SKM-1 treated with dmso at 0.1 percent for 144 hours (cell line): ENCODE measurements at regions not wholly inside any gene's neighbourhood (a gene's known extent, or its start where the extent isn't known, plus 50 kb on each side); places are given as distances from the start of the nearest gene placed in this dataset.
A peak's percentile ranks its signal among the peaks of the same experiment; 100 is the strongest.

Experiments used
- DNase-seq: peaks from one replicate; lab custom pipeline; 2025; ENCODE audit not compliant: unreplicated experiment; lab: John Stamatoyannopoulos, UW

DNA sequence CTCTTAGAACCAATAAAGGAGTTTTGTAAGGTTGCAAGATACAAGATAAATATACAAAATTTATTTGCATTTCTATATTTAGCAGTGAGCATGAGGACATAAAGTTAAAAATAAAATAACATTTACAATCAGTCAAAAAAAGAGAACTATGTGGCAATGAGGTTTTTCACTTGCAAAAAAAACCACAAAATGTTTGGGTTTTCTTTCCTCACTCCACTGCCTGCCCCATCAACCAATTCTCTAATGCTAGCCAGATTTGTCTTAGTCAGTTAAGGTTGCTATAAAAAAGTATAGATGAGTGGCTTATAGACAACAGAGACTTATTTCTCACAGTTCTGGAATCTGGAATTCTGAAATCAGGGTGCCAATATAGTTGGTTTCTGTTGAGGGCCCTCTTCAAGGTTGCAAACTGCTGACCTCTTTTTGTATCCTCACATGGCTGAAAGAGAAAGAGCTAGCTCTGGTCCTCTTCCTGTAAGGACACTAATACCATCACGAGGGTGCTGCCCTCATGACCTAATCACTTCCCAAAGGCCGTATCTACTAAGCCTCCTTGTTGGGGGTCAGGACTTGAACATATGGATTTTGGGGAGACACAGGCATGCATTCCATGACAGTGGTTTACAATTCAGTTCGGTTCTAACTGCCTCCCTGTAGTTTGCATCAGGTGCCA lies 566.2 kb downstream of the GALR1 start:
- peak; percentile 65 for DNase-seq

GRCh38 chr18:77818328-77818727 lies 568.7 kb downstream of the GALR1 start:
- no peak for DNase-seq

GRCh38 chr18:77820472-77820871 lies 570.8 kb downstream of the GALR1 start:
- no peak for DNase-seq

DNA sequence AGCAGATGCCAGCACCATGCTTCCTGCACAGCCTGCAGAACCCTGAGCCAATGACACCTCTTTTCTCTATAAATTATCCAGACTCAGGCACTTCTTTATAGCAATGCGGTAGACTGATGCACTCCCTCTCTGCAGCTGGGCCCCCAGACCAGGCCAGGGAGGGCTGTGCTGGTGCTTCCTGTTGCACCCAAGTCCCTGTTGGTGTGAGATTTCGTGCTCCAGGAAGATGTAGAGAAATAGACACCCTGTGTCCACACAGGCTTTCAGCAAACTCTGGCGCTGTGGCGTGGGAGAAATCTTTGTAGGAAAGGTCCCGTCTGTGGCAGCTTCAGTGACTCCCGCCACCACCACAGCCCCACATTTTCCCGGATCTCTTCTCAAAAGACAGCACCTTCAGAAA lies 572.2 kb downstream of the GALR1 start:
- DNase-seq, result no peak

DNA sequence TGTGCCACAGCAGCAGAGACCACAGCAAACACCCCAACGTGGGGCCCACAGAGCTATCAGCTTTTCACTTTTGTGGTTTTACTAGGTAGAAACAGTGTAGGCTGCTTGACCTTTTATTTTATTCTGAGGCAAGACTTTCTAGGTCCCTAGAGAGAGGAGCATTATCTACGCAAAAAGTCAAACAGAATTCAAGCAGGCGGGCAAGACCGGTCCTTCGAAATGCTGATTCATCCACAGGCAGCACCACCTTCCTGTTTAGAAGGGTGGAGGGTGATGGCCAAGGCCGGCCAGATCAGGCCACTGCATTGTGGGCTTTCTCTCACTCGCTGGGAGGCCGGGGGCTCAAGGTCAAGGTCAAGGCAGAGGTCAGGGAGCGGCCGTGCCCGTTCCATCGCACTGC lies 573.0 kb downstream of the GALR1 start:
- DNase-seq, result no peak

DNA sequence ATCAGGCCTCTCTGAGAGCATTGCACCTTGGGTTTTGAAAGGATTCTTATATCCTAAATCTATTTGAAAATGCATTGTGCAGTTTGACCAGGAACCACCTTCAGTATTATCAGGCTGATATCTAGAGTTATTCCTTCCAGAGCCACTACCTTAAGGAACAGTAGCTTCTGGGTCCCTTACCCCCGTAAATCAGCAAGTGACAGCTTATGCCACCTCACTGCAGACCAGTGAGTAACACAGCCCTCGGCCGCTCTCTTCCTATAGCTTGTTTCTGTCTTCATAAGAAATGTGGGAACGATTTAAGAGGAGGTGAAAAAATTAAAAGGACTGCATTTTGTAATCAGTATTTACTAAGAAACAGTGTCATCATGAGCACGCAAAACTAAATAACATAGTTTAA lies 584.2 kb downstream of the GALR1 start:
- no peak for DNase-seq

DNA sequence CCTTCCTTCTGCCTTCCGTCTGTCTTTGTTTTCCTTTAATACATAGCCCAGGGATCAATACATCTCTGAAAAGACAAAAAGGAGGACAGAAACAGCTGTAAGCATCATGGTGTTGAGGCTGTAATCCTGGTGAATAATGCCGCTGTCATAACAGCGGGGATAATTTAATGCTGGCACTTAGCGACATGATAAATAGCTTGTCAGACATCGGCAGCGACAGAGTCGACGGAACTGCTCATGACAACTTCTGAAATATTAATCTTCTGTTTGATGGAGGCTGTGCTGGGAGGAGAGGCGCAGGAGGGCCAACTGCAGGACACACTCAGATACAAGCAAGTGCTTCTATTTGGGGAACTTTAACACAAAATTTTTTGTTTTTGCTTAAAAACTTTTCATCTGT lies 602.2 kb downstream of the GALR1 start:
- DNase-seq, result no peak

GRCh38 chr18:77853859-77854258 lies 604.2 kb downstream of the GALR1 start:
- no peak for DNase-seq

DNA sequence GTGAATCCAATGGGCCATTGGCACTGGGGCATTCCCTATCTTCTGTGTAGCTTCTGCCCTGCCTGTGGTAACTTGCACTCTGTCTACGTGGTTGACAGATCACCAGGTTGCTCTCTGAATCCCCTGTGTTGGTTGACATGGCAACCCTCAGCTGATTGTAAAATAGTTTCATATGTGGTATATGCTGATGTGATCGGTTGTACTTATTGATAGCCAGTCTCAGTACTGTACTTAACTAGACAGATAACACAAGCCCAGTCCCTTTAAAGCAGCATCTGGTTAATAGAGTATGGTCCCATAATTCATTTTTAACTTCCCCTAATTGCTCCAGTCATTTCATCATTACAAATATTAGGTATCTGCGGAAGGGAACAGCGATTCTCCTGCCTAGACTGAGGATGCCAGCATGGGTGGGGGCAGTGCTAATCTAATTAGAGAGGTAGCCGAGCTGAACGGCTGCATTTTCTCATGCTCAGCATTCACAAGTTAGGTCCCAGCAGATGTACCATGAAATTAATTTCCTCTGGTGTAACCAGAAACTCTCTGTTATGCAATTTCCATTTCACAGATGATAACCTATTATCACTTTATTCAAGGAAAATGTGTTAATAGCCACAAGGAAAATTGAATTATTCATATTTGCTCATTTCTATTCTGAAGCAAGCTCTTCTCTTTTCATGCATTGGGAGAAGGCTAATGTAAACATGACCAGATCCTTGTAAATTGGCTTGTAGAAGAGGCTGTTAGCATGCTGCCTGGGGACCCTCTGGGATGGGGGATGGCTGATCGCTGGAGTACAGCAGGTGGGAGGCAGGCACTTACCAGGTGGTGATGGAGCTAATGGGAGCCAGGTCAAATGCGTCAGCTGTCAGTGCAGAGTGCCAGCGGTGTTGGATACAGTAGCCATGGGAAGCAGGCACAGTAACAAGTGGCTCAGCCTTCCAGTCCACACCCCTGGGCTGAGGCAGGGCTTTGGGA lies 608.3 kb downstream of the GALR1 start:
- no peak for DNase-seq

- no peak for DNase-seq
These were observed 610.0 kb downstream of the GALR1 start for GRCh38 chr18:77859634-77860033.

GRCh38 chr18:77862066-77862757 lies 612.6 kb downstream of the GALR1 start:
- no peak for DNase-seq

DNA sequence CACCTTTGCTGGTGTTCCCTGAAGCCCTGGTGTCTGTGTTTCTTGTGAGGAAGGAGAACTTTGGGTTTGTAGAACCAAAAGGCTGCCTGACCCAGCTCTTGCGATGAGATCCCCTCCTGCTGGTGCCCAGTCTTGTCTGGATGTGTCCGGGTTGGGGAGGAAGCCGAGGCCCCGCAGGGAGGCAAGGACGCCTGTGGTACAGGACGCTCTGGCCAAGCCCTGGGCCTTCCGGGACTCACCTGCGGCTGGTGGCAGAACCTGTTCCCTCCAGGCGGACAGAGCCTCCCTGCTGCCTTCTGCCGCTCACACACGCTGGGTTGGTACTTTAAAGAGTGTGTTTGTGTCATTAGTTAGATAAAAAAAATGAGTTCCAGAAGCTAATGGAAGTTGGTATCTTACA lies 616.2 kb downstream of the GALR1 start:
- DNase-seq, result no peak

GRCh38 chr18:77866351-77866750 lies 616.7 kb downstream of the GALR1 start:
- DNase-seq, result no peak

GRCh38 chr18:77870199-77870598 lies 620.6 kb downstream of the GALR1 start:
- DNase-seq, result no peak

DNA sequence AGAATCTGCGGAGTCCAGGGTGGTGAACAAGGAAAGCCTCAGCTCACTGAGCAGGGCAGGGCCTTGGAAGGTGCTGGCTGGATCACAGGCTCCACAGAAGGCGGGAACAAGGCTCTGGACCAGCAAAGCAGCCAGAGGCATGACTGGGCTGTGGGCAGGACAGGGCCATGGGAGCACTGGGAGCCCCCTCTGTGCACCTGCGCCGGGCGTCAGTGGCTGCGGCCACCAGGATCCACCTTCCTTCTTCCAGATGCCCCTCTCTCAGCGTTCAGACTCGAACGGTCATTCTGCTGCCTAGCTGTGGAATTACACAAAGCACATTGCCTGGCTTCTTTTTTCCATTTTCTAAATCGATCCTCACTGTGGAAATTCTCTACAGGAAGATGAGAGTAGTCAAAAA lies 621.2 kb downstream of the GALR1 start:
- no peak for DNase-seq

DNA sequence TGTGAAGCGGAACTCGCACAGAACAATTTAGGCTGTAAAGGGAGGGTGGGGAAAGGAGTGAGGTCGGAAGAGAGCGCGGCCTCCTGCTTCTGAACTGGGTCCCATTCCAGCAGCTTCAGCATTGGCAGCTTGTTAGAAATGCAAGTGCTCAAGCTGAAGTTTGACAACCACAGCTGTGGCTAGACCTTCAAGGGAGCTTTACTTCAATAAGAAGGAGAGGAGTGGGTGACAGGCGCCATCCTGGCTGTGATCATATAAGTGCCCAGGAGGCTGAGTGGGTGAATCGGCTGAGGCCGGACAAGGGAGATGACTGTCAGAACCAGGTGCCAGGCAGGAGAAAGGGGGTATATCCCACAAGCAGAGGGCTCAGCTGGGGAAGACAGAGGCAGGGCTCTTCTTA lies 622.5 kb downstream of the GALR1 start:
- DNase-seq, result no peak

DNA sequence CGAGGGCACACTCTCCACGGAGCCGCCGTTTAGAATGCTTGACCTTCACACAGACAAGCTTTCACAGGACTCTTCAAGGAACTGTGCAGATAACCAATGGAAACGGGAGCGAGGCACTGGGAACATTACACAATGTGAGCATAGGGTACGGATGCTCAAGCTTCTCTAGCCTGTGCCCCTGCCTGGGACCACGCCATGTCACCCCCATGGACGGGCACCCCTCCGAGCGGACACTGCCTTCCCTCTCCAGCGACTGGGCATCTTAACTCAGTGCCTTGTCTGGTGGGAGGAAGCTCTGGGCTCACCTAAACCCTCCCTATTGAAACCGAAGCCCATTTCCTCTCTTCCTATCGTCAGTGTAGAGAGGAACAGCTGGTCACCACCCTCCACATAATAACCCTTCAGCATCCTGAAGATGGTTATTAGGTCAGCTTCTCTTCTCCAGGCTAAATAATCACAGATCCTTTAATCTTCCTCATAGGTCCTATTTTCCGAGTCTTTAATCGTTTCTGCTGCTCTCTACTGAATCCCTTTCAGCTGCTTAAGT lies 626.7 kb downstream of the GALR1 start:
- DNase-seq, result peak; percentile 21

DNA sequence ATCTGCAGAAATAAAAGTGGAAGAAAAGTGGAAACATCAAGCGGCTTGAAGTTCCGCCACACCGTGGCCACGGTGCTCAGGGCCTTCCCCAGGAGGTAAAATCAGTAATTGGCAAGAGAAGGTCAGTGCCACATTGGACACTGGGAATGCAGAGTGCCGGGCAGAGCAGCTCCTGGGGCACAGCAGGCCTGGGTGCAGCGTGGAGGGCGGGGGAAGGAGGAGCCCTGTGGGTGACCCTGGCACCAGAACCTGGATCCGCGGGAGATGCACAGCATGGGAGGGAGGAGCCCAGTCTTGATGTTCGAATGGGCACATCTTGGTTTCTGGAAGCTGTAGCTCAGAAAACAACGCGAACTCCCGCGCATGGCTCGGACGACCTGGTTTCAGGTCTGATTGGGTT lies 630.2 kb downstream of the GALR1 start:
- no peak for DNase-seq

GRCh38 chr18:77884454-77884853 lies 634.8 kb downstream of the GALR1 start:
- no peak for DNase-seq

GRCh38 chr18:77894060-77894459 lies 644.4 kb downstream of the GALR1 start:
- DNase-seq, result peak; percentile 24

DNA sequence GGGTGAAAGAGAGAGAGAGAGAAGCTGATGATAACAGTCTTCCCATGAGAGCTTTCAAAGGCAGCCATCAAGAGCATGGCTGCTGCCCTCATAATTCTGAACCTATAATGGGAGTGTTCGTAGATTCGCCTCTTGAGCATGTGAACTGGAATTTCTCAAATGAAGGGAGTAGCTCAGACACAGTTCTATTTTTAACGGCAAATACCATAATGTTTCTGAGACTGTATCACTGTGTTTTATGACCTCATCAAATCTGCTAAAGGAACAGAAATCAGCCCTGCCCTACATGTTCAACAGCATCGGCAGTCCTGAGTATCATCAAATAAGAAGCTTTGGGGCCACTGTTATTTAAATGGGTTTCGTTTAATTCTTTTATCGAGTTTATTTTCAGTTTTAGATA lies 645.6 kb downstream of the GALR1 start:
- no peak for DNase-seq
